VCaP (cell line): ENCODE measurements at regions not wholly inside any gene's neighbourhood (a gene's known extent, or its start where the extent isn't known, plus 50 kb on each side); places are given as distances from the start of the nearest gene placed in this dataset.
"Not testable (repeated sequence)": the region's sequence is repeated elsewhere in the genome, so short reads cannot be mapped to it uniquely, and the experiment has no call there.

Experiments used
- H3K27ac ChIP-seq: fragments of 450-650 bp; 2 replicates; pipeline ENCODE4 v1.5.1; 2017
- CTCF ChIP-seq: fragments of 450-650 bp; conservative IDR thresholded peaks from 2 replicates; pipeline ENCODE4 v1.5.1; 2017; ENCODE audit warnings: mild to moderate bottlenecking, moderate library complexity

- H3K27ac ChIP-seq: no peak overlapping the region
- TF ChIP-seq CTCF: no peak
These were observed 124.3 kb upstream of the BCL9 start for GRCh38 chr1:147417024-147417423.

- not testable (repeated sequence) for H3K27ac ChIP-seq
These were observed 118.0 kb upstream of the BCL9 start for GRCh38 chr1:147423100-147423827.

GRCh38 chr1:147434921-147435320 is 106.4 kb upstream of the BCL9 start:
- no peak overlapping the region for H3K27ac ChIP-seq
- TF ChIP-seq CTCF: no peak

GRCh38 chr1:147444381-147444780 is 96.9 kb upstream of the BCL9 start:
- no peak overlapping the region for H3K27ac ChIP-seq
- no peak for TF ChIP-seq CTCF

GRCh38 chr1:147451628-147452027 is 89.7 kb upstream of the BCL9 start:
- TF ChIP-seq CTCF: no peak
- H3K27ac ChIP-seq: no peak overlapping the region

GRCh38 chr1:147452809-147453208 is 88.5 kb upstream of the BCL9 start:
- no peak for TF ChIP-seq CTCF
- H3K27ac ChIP-seq: no peak overlapping the region

GRCh38 chr1:147463022-147463421 is 78.3 kb upstream of the BCL9 start:
- TF ChIP-seq CTCF: no peak
- H3K27ac ChIP-seq: no peak overlapping the region

- no peak overlapping the region for H3K27ac ChIP-seq
- no peak for TF ChIP-seq CTCF
These were observed 74.8 kb upstream of the BCL9 start for GRCh38 chr1:147466543-147466942.
